ENCODE measurements at regions not wholly inside any gene's neighbourhood (a gene's known extent, or its start where the extent isn't known, plus 50 kb on each side); places are given as distances from the start of the nearest gene placed in this dataset.
"Not testable (repeated sequence)": the region's sequence is repeated elsewhere in the genome, so short reads cannot be mapped to it uniquely, and the experiment has no call there.

- DNase-seq = no peak
These were observed 609.2 kb upstream of the FOXG1 start for GRCh38 chr14:28157289-28157869.

- DNase-seq = no peak
These were observed 608.4 kb upstream of the FOXG1 start for GRCh38 chr14:28157887-28158791.

- no peak for DNase-seq
These were observed 605.5 kb upstream of the FOXG1 start for GRCh38 chr14:28161040-28161439.

GRCh38 chr14:28163233-28163632, 603.4 kb upstream of the FOXG1 start:
- no peak for DNase-seq

- DNase-seq = no peak
These were observed 602.7 kb upstream of the FOXG1 start for GRCh38 chr14:28163897-28164296.

- DNase-seq = not testable (repeated sequence)
These were observed 578.4 kb upstream of the FOXG1 start for GRCh38 chr14:28187902-28188830.

- DNase-seq = no peak
These were observed 569.7 kb upstream of the FOXG1 start for GRCh38 chr14:28196878-28197277.

GRCh38 chr14:28220391-28220790, 546.2 kb upstream of the FOXG1 start:
- DNase-seq = no peak

GRCh38 chr14:28240909-28241308, 525.7 kb upstream of the FOXG1 start:
- no peak for DNase-seq

GRCh38 chr14:28242895-28243294, 523.7 kb upstream of the FOXG1 start:
- no peak for DNase-seq

GRCh38 chr14:28243600-28243999, 523.0 kb upstream of the FOXG1 start:
- DNase-seq = no peak

GRCh38 chr14:28245216-28245615, 521.4 kb upstream of the FOXG1 start:
- DNase-seq = no peak

- no peak for DNase-seq
These were observed 519.1 kb upstream of the FOXG1 start for GRCh38 chr14:28247491-28247890.

GRCh38 chr14:28252124-28252523, 514.5 kb upstream of the FOXG1 start:
- not testable (repeated sequence) for DNase-seq

GRCh38 chr14:28254768-28255167, 511.8 kb upstream of the FOXG1 start:
- DNase-seq = no peak

- DNase-seq = no peak
These were observed 502.3 kb upstream of the FOXG1 start for GRCh38 chr14:28264306-28264705.

- DNase-seq = no peak
These were observed 494.3 kb upstream of the FOXG1 start for GRCh38 chr14:28272270-28272669.

- DNase-seq = no peak
These were observed 486.1 kb upstream of the FOXG1 start for GRCh38 chr14:28280530-28280929.

GRCh38 chr14:28280997-28281598, 485.5 kb upstream of the FOXG1 start:
- DNase-seq = no peak

GRCh38 chr14:28284546-28285300, 481.9 kb upstream of the FOXG1 start:
- DNase-seq = no peak

GRCh38 chr14:28294834-28295440, 471.6 kb upstream of the FOXG1 start:
- peak; percentile 6 for DNase-seq

- DNase-seq = no peak
These were observed 469.0 kb upstream of the FOXG1 start for GRCh38 chr14:28297559-28297958.
